ENCODE measurements at regions not wholly inside any gene's neighbourhood (a gene's known extent, or its start where the extent isn't known, plus 50 kb on each side); places are given as distances from the start of the nearest gene placed in this dataset.

- TF ChIP-seq, protein P1, sequence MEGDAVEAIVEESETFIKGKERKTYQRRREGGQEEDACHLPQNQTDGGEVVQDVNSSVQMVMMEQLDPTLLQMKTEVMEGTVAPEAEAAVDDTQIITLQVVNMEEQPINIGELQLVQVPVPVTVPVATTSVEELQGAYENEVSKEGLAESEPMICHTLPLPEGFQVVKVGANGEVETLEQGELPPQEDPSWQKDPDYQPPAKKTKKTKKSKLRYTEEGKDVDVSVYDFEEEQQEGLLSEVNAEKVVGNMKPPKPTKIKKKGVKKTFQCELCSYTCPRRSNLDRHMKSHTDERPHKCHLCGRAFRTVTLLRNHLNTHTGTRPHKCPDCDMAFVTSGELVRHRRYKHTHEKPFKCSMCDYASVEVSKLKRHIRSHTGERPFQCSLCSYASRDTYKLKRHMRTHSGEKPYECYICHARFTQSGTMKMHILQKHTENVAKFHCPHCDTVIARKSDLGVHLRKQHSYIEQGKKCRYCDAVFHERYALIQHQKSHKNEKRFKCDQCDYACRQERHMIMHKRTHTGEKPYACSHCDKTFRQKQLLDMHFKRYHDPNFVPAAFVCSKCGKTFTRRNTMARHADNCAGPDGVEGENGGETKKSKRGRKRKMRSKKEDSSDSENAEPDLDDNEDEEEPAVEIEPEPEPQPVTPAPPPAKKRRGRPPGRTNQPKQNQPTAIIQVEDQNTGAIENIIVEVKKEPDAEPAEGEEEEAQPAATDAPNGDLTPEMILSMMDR (conservative IDR thresholded peaks at IDR 0.05; ENCODE audit: low read depth, low read length), result no peak
- TF ChIP-seq FOS (IDR thresholded peaks at IDR 0.05; ENCODE audit: low read depth, low read length) (no peak), MAFK (IDR thresholded peaks at IDR 0.05; ENCODE audit: low read depth, low read length) (no peak), SMC3 (IDR thresholded peaks at IDR 0.05; ENCODE audit: low read depth, low read length) (no peak), POLR2A (IDR thresholded peaks at IDR 0.05; ENCODE audit: low read depth, low read length) (no peak), RFX5 (IDR thresholded peaks at IDR 0.05; ENCODE audit: low read depth, low read length) (no peak), MXI1 (IDR thresholded peaks at IDR 0.05; ENCODE audit: borderline replicate concordance, low read depth, low read length) (no peak)
Measured at GRCh38 chr14:61928300-61928699, 166.1 kb downstream of the SNAPC1 start.

Data from IMR-90 (cell line).